Loucy (cell line): ENCODE measurements at regions not wholly inside any gene's neighbourhood (a gene's known extent, or its start where the extent isn't known, plus 50 kb on each side); places are given as distances from the start of the nearest gene placed in this dataset.

Source experiments
- H2AFZ ChIP-seq: fragments of 200-600 bp; sonication (generic); 2 replicates; pipeline ENCODE4 v1.6.0; 2016; ENCODE audit warnings: antibody characterized with exemption, mild to moderate bottlenecking, low read length, moderate library complexity
- H3F3A ChIP-seq: fragments of 200-600 bp; 2 replicates; pipeline ENCODE4 v1.6.0; 2016; ENCODE audit warnings: antibody characterized with exemption, low read depth, mild to moderate bottlenecking
- H3K27me3 ChIP-seq: fragments of 200-600 bp; sonication (generic); 2 replicates; pipeline ENCODE4 v1.6.1; 2014; ENCODE audit warnings: low read length, mild to moderate bottlenecking; ENCODE audit not compliant: insufficient read depth, poor library complexity, severe bottlenecking
- H3K36me3 ChIP-seq: fragments of 200-600 bp; sonication (generic); 2 replicates; pipeline ENCODE4 v1.6.1; 2016; ENCODE audit warnings: low read length; ENCODE audit not compliant: insufficient read depth
- H3K4me1 ChIP-seq: fragments of 200-600 bp; sonication (generic); 2 replicates; pipeline ENCODE4 v1.5.1; 2014; ENCODE audit warnings: low read length, mild to moderate bottlenecking; ENCODE audit not compliant: insufficient read depth, poor library complexity, severe bottlenecking
- H3K4me2 ChIP-seq: fragments of 200-600 bp; sonication (generic); 2 replicates; pipeline ENCODE4 v1.6.0; 2014; ENCODE audit warnings: antibody characterized with exemption, low read length, low read depth, mild to moderate bottlenecking; ENCODE audit not compliant: poor library complexity, severe bottlenecking
- H3K4me3 ChIP-seq: fragments of 200-600 bp; sonication (generic); 2 replicates; pipeline ENCODE4 v1.5.1; 2014; ENCODE audit warnings: low read length, mild to moderate bottlenecking, mixed read lengths; ENCODE audit not compliant: poor library complexity, severe bottlenecking
- H3K79me2 ChIP-seq: fragments of 200-600 bp; sonication (generic); 2 replicates; pipeline ENCODE4 v1.6.1; 2014; ENCODE audit warnings: low read length; ENCODE audit not compliant: insufficient read depth
- H3K9ac ChIP-seq: fragments of 200-600 bp; sonication (generic); 2 replicates; pipeline ENCODE4 v1.6.0; 2014; ENCODE audit warnings: mild to moderate bottlenecking, low read depth, low read length, moderate library complexity; ENCODE audit not compliant: poor library complexity, severe bottlenecking
- H3K9me2 ChIP-seq: fragments of 200-600 bp; sonication (generic); replicated peaks from 2 replicates; pipeline ENCODE4 v1.6.1; 2016; ENCODE audit warnings: low read depth, low read length, mixed read lengths
- H3K9me3 ChIP-seq: fragments of 200-600 bp; sonication (generic); 2 replicates; pipeline ENCODE4 v1.6.1; 2014; ENCODE audit warnings: mild to moderate bottlenecking, antibody characterized with exemption, low read length, low read depth; ENCODE audit not compliant: insufficient read depth
- H4K20me1 ChIP-seq: fragments of 200-600 bp; sonication (generic); 2 replicates; pipeline ENCODE4 v1.6.0; 2014; ENCODE audit warnings: antibody characterized with exemption, low read length, mild to moderate bottlenecking; ENCODE audit not compliant: insufficient read depth, poor library complexity, severe bottlenecking
- EZH2phosphoT487 ChIP-seq: fragments of 200-600 bp; IDR thresholded peaks from 2 replicates; pipeline ENCODE4 v1.6.1; 2018; ENCODE audit warnings: antibody characterized with exemption, mild to moderate bottlenecking, moderate library complexity, borderline replicate concordance
- TF ChIP-seq, protein P1 (sequence below): fragments of 200-600 bp; sonication (generic); conservative IDR thresholded peaks from 2 replicates; pipeline ENCODE4 v1.5.1; 2014; ENCODE audit warnings: mild to moderate bottlenecking, antibody characterized with exemption, low read length

DNA sequence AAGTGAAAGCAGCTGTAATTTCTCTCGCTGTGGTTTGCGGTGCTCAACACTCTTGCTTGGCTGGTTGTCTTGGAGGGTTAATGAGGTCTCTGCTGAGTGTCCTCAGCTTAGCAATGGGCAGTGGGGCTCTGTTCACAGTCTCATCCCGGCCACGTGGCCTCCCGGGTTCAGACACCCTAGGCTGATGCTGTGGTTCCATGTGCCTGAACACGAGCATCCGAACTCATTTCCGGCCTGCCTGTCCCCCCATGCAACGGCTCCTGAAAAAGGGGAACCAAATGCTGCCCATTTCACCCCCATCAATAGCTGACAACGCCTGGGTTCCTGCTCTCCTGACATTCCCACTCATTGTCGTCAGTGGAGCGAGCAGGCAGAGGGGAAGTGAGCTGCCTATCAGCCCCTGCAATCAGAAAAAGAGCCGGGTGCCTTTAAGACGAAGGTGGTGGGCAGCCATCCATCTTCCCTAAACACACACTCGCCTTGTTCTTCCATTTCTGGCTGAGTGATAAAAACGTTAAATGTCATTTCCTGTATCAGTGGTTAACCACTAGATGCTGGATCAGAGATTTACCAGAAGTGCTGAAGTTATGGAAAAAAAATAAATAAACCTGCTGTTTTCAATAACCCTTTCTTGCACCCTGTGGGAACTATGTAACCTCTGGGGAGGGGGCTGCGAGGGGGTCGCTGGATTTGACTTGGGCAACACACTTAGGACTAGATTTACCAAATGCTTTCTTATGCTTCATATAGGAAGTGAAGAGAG is 60.3 kb upstream of the BCL2L14 start:
- no peak for TF ChIP-seq EZH2phosphoT487
- TF ChIP-seq, protein P1, sequence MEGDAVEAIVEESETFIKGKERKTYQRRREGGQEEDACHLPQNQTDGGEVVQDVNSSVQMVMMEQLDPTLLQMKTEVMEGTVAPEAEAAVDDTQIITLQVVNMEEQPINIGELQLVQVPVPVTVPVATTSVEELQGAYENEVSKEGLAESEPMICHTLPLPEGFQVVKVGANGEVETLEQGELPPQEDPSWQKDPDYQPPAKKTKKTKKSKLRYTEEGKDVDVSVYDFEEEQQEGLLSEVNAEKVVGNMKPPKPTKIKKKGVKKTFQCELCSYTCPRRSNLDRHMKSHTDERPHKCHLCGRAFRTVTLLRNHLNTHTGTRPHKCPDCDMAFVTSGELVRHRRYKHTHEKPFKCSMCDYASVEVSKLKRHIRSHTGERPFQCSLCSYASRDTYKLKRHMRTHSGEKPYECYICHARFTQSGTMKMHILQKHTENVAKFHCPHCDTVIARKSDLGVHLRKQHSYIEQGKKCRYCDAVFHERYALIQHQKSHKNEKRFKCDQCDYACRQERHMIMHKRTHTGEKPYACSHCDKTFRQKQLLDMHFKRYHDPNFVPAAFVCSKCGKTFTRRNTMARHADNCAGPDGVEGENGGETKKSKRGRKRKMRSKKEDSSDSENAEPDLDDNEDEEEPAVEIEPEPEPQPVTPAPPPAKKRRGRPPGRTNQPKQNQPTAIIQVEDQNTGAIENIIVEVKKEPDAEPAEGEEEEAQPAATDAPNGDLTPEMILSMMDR, result no peak
- no peaks in the 10 kb centered on the region for H3K79me2 ChIP-seq
- peak overlapping the region; percentile 57 for H3K9ac ChIP-seq
- H3K4me2 ChIP-seq, result peak overlapping the region; percentile 75
- H3K27me3 ChIP-seq, result no peaks in the 10 kb centered on the region
- peaks cover 40% of the 10 kb centered on the region for H3K4me1 ChIP-seq
- no peaks in the 10 kb centered on the region for H4K20me1 ChIP-seq
- peak overlapping the region; percentile 75 for H2AFZ ChIP-seq
- H3K4me3 ChIP-seq, result peak overlapping the region; percentile 66
- no peaks in the 10 kb centered on the region for H3F3A ChIP-seq
- no peaks in the 10 kb centered on the region for H3K9me3 ChIP-seq
- H3K9me2 ChIP-seq, result no peaks in the 10 kb centered on the region
- no peaks in the 10 kb centered on the region for H3K36me3 ChIP-seq

DNA sequence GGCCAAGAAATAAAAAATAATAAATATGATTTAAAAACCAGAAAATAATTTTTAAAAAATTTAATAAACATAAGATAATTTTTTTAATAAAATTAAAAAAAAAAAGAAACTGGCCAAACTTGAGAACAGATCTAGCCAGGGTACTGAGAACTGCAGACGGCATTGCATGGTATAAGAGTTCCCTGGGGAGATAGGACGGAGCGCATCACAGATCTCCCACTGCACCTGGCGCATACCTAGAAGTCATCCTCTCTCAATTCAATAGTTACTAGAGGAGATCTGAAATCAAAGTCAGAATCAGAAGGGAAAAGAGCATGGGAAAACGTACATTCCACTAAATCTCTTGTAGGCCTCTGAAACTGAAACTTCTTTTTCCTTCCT is 58.9 kb upstream of the BCL2L14 start:
- Histone ChIP-seq H3K4me1 (peaks cover 48% of the 10 kb centered on the region), H3K9ac (no peak overlapping the region), H3K36me3 (no peaks in the 10 kb centered on the region), H3K27me3 (no peaks in the 10 kb centered on the region), H3K4me3 (no peak overlapping the region), H3F3A (no peaks in the 10 kb centered on the region), H3K4me2 (no peak overlapping the region), H3K79me2 (no peaks in the 10 kb centered on the region), H4K20me1 (no peaks in the 10 kb centered on the region), H2AFZ (no peak overlapping the region), H3K9me3 (no peaks in the 10 kb centered on the region), H3K9me2 (no peaks in the 10 kb centered on the region)
- no peak for TF ChIP-seq EZH2phosphoT487
- TF ChIP-seq, protein P1, result no peak

DNA sequence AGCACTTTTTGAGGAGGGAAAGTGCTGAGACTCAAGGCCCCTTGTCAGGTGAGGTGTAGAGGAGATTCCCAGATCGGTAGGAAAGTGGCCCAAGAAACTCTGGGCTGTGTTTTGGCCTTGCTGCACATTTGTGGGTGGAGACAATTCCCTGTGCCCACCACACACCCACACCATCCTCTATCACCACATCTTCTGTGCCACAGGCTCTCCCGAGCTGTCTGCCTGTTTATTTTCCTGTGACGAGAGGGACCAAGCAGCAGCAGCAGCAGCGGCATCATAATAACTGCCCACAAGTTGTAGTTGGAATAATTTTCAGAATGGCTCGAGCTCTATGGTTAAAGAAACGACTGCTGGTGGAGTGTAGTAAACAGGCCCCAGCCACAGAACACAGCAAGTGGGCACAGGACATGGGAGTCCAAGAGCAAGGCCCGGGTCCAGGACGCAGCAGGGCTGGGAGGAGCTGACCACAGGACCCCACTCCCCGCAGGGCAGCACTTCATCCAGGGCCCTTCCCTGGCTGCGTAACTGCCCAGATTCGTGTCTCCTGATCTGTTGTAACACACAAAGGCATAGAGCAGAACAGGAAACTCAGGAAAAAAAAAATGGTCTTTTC is 55.6 kb upstream of the BCL2L14 start:
- Histone ChIP-seq H2AFZ (no peak overlapping the region), H3K4me1 (peaks cover 24% of the 10 kb centered on the region), H3K9me3 (no peaks in the 10 kb centered on the region), H3K4me3 (no peak overlapping the region), H3K4me2 (no peak overlapping the region), H3F3A (no peaks in the 10 kb centered on the region), H3K9me2 (no peaks in the 10 kb centered on the region), H3K27me3 (no peaks in the 10 kb centered on the region), H3K79me2 (no peaks in the 10 kb centered on the region), H4K20me1 (no peaks in the 10 kb centered on the region), H3K9ac (no peak overlapping the region), H3K36me3 (no peaks in the 10 kb centered on the region)
- TF ChIP-seq EZH2phosphoT487, result no peak
- TF ChIP-seq, protein P1, result no peak
